OCI-LY1 (cell line): ENCODE measurements at regions not wholly inside any gene's neighbourhood (a gene's known extent, or its start where the extent isn't known, plus 50 kb on each side); places are given as distances from the start of the nearest gene placed in this dataset.

ENCODE experiments used
- EZH2 ChIP-seq: fragments of 200-600 bp; sonication (generic), shearing (Covaris generic); IDR thresholded peaks from 2 replicates; pipeline ENCODE4 v1.8.0; 2017; ENCODE audit warnings: borderline replicate concordance, mixed run types, mild to moderate bottlenecking, antibody characterized with exemption, low read length, moderate library complexity, mixed read lengths
- TF ChIP-seq, protein P1 (sequence below): fragments of 200-600 bp; sonication (generic), shearing (Covaris generic); IDR thresholded peaks from 2 replicates; pipeline ENCODE4 v1.5.1; 2017; ENCODE audit warnings: mild to moderate bottlenecking, antibody characterized with exemption, low read length, moderate library complexity, mixed read lengths

DNA sequence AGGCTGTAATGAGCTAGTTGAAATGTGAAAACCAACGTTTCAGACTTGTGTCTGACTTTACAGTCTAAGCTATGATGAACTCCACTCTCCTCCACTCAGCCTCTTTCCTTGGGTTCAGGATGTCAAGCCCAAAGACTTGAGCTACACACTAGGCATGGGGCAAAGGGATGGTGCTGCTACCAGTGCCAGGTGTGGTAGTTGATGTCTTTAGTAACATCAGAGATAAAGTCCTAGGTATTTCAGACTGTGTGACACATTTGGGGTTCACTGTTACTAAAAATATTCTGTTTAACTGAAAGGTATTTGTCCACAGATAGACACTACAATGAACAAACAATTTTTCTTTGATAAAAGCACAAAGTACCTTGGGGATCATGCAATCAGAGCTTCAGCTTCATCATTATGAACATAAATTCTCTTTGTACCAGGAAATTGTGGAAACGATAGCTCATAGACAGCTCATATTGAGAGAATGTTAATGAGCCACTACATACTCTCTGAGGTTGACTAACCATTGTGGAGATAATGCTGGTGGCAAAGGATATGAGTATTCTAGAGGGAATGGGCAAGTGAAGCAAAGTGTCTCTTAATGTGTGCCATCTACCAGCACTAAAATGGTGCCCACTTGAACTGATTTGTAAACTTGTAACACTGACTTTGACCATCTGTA lies 253.7 kb upstream of the THUMPD2 start:
- TF ChIP-seq, protein P1, sequence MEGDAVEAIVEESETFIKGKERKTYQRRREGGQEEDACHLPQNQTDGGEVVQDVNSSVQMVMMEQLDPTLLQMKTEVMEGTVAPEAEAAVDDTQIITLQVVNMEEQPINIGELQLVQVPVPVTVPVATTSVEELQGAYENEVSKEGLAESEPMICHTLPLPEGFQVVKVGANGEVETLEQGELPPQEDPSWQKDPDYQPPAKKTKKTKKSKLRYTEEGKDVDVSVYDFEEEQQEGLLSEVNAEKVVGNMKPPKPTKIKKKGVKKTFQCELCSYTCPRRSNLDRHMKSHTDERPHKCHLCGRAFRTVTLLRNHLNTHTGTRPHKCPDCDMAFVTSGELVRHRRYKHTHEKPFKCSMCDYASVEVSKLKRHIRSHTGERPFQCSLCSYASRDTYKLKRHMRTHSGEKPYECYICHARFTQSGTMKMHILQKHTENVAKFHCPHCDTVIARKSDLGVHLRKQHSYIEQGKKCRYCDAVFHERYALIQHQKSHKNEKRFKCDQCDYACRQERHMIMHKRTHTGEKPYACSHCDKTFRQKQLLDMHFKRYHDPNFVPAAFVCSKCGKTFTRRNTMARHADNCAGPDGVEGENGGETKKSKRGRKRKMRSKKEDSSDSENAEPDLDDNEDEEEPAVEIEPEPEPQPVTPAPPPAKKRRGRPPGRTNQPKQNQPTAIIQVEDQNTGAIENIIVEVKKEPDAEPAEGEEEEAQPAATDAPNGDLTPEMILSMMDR = no peak
- TF ChIP-seq EZH2 = no peak
